Cerebellar cortex (tissue), 1 donor: ENCODE measurements at regions not wholly inside any gene's neighbourhood (a gene's known extent, or its start where the extent isn't known, plus 50 kb on each side); places are given as distances from the start of the nearest gene placed in this dataset.

Experiments
- DNase-seq: peaks from one replicate; pipeline ENCODE4 v3.0.0-alpha.2; 2015; ENCODE audit warnings: low spot score

- DNase-seq, result no peak
Measured at GRCh38 chr7:108697254-108697653, 127.6 kb downstream of the DNAJB9 start.

- DNase-seq, result no peak
Measured at GRCh38 chr7:108711611-108712010, 141.9 kb downstream of the DNAJB9 start.

DNA sequence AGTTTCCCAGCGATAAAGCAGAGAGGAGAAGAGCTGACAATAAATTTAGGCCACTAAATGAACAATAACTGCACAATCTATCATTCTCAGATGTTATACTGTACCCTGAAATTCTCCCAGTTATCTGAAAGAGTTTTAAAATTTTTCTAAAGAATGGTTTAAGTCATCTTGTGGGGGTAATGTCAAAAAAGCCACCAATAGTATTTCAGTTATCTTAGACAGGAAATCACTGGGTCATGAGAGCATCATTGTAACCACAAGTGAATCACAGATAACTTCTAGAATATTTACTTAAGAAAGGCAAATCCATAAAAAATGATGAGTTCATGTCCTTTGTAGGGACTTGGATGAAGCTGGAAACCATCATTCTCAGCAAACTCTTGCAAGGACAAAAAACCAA, 147.1 kb downstream of the DNAJB9 start:
- no peak for DNase-seq

DNA sequence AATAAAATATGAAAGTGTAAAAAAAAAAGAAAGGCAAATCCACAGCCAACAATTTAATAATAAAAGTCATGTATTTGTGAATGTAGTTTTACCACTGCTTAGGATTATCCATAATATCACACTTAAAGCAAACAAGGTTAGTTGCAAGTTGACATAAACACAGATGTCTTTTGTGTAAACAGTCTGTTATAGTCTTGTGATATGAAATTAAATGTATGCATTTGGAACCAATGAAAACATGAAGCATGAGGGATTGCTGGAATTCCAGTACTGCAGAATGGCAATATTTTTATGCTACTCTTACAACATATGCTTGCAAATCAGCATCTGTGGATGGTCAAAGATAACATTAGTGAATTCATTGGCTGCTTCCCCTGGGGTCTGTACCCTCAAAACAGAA, 148.1 kb downstream of the DNAJB9 start:
- no peak for DNase-seq

- DNase-seq, result no peak
Measured at GRCh38 chr7:108719631-108720030, 150.0 kb downstream of the DNAJB9 start.

DNA sequence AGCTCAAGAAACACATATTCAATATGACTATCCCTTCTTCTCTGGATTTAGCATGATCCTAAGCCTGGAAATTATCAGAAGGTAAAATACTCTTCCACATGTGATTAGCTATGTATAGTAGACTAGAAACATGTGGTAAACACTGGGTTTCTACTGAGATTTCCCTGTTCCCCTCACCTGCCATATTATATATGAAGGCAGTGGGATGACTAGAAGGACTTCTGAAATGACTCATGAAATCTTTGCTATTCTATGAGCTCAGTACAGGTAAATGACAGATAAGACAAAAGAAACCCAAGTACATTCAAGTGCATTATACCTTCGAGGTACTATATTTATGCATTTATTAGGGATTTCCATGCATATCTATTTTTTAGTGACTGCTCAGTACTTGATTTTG, 152.9 kb downstream of the DNAJB9 start:
- DNase-seq, result no peak

DNA sequence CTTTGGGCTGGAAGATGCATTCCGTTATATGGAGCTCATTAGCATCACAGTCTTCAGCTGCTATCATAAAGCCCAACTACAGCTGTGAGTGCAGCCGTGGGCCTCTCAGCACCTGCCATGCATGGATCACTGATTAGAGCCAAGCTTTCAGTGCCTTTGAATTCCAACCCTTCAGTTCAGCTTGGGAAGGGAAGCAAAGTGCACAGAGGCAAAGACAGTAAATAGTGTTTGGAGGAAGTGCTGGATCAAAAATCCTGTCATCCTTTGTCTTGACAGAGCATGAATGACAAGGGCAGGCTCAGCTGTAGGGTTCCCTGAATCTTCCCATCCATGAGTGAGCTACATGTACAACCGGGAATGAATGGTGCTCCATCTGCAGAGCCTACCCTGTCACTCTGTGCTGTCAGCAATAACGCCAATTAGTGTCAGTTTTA, 153.7 kb downstream of the DNAJB9 start:
- no peak for DNase-seq

DNA sequence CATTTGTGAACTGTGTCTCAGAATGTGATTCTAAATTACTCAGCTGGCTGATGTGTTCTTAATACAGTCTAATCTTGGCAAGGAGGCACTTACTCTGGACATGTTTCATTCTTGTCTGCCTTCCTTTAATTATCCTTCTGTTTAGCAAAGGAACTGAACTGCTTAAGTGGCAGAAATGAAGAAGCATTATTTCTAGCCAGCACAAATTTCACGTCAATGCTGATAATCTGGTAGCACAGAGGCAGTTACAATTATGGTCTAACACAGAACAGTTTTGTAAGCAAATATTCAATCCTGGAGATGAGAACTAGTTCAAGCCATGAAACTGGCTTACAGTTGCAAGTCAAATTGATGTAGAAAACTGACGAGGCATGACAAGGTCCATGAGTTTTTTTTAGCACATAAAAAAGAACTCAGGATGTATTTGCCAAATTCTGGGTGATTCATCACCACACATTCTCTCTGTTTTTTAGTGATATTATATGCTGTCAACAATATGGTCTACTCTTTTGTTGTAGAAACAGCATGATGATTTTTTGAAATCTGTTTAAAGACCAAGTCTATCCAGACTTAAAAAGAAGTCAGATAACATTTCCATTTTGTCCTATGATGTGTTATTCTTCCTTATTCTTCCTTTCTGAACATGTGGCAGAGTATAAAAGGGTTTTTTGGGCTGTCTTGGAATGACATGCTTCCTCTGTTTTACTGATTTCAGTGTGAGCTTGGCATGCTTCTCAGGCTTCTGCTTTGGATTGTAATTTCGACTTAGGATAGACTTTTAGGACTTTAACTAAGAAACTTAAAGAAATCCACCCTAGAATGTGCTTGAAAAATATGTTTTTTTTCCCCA, 154.8 kb downstream of the DNAJB9 start:
- DNase-seq, result no peak

DNA sequence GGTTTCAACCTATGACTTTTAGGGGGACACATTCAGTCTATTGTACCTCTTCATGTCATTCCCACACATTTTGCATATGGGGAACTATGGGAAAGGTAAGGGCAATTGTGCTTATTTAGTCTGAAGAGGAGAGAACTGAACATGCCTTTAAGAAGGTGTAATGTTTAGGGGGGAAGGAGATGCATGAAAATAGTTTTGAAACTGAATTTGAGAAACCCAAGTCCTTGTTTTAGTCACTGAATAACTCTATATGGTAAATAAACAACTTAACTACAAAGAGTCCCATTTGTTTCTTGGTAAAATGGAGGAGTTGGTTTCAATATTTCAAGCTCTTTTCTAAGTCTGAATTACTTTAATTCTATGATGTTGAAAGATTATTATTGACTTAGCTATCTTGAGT, 166.1 kb downstream of the DNAJB9 start:
- DNase-seq, result no peak

DNA sequence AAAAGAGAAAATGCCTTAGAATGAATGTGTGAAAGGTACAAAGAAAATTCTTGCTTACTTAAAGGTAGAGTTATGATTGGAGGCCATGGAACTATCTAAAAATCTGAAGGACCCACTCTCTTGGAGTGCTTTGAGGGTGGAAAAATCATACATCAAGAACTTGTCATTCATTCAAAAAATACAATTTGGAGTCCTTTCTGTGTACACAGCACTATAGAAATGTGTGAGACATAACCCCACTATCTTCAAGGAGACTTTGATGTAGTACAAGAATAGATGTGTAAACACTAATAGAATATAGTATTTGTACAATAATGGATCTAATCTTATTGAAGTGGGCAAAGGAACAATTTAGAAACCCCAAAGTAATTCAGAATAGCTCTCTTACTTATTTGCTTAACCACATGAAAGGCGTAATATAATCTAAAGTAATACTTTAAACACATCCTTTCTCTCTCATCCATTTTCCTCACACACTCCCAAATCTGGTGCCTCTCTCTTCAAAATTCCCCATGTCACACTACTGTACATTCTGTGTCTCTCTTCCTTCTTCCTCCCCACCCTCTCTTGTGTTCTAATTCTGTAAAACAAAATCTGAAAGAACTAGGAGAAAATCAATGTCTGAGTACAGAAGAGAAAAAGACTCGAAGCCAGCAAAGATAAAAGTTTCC, 166.7 kb downstream of the DNAJB9 start:
- no peak for DNase-seq

DNA sequence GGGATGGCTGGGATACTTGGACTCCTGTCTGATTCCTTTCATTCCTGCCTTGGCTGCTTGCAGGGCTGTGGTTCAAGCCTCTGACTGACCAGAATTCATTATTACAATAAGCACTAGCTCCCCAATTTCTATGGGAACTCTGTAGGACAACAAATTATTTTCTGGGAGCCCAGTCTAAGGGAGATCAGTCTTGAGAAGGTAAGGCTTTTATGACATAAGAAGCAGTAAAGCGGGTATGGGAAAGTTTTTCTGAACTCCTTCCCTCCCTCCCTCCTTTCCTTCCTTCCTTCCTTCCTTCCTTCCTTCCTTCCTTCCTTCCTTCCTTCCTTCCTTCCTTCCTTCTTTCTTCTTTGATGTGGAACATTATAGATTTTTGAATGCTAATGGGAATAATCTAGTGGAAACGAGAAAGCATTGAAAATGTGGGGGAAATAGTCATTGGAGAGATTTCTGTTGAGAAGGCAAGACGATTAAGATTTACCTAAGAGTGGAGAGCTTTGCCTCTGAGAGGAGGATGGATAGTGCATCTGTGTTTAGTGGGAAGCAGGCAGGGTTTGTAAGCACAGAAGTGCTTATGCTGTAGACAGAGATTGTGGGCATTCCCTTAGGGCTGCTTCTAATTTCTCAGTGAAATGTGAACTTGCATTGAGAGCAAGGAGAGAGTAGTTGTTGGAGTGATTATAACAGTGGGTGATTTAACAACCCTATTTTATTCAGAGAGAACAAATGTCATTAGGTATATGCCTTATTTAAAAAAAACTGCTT, 201.5 kb downstream of the DNAJB9 start:
- DNase-seq, result no peak

- DNase-seq, result no peak
Measured at GRCh38 chr7:108771853-108772252, 202.2 kb downstream of the DNAJB9 start.

DNA sequence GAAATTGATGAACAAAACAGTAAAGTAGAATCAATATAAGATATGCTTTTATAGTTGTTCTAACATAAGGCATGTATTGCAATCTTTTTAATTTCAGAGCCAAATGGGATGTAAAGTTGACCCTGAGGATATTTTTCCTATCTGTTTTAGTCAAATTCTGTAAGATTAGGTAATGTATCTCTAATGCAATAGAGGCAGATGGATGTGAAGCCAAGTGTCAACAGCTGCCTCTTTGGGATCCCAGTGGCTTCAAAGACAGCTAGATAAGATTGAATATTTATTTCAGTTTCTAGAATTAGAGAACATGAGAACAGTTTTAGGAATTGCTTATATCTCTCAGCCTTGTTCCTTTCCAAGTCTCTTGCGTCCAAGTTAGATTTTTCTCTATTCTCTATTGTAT, 208.3 kb downstream of the DNAJB9 start:
- DNase-seq, result no peak

GRCh38 chr7:108789451-108789850, 219.8 kb downstream of the DNAJB9 start:
- DNase-seq, result no peak

GRCh38 chr7:108794466-108794865, 224.8 kb downstream of the DNAJB9 start:
- DNase-seq, result no peak

DNA sequence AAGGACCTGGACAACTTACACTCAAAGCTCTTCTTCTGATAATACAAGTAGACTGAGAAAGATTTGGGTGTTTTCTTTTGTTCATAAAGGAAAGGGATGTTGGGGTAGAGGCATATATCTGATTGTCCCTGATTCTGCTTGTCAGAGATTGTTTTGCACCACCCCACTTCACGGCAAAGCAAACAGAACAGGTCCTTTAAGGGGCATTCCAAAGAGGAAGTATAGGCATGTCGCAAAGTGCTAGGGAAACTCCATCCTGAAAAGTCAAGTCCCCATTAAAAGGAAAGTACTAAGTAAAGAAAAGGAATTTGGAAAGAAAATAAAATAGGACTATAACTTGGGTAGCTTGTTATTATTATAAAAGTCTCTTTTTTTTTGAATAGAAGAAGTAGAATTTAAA, 233.0 kb downstream of the DNAJB9 start:
- no peak for DNase-seq

DNA sequence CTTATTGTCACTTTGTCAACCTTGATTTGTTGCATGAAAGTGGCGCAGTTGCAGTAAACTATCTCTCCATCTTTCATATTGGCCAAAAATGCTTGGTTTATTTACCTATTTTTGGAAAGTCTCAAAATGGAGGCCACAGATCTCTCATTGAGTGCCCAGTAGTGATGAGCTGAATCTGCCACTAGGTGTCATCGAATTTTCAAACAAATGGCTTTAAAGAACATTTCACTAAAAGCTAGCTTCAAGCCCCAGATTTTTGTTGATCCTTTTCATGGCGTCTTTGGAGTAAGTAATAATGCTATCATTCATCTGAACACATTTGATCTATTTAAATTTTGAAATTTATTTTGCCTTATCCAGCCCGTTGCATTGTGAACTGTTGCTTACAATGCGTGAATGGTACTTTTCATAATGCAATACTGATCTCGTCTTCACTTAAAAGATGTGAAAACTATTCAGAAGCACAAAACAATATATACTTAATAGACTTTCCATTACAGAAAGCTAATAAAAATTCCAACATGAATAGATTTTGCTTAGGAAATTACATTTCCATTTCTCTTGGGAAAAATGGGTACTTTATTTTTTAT, 236.2 kb downstream of the DNAJB9 start:
- DNase-seq, result peak; percentile 11

GRCh38 chr7:108808549-108809266, 239.0 kb downstream of the DNAJB9 start:
- no peak for DNase-seq

DNA sequence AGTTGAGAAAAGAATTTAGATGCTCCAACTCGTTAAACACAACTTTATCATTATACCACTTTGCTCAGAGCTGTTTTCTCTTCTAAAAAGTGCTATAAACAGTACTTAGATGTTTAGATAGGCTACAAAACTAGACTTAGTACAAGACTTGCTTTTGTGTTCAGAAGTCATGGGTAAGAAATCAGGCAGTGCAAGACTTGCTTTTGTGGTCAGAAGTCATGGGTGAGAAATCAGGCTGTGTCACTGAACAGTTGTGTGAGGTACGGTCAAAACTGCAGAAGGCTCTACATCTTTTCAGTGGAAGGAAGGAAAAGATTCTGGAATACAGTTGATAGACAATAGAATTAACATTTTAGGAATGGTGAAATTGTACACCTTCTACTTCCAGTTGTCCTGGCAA, 239.7 kb downstream of the DNAJB9 start:
- DNase-seq, result no peak

DNA sequence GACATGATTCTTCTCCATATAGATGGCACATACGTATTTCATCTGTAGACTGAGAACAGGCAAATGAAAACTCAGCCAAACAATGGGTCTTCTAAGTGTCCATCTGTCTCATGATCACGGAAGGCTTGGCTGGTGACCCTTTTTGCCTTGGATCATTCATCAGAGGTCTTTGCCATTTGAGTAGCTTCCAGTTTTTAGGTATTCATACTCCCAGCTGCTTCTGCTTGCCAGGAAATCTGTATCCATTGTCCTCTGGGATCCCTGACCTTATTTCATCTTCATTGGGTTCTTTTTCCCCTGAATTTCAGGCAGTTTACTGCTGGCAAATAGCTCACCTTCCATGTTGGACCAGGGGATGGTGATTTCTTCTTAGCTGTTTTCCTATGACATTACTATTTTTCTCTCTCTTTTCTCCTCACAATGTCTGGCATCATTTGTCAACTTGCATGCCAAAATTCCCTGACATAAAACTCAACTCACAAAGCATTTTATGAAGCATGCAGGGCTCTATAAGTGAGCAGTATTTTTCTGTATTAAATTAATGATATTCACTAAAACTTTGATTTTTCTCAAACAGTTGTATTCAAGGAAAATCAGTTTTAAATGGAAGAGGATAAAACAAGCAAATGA, 241.2 kb downstream of the DNAJB9 start:
- DNase-seq, result no peak
